ENCODE measurements at regions not wholly inside any gene's neighbourhood (a gene's known extent, or its start where the extent isn't known, plus 50 kb on each side); places are given as distances from the start of the nearest gene placed in this dataset.
"Not testable (repeated sequence)": the region's sequence is repeated elsewhere in the genome, so short reads cannot be mapped to it uniquely, and the experiment has no call there.

GRCh38 chr5:114858665-114859437 lies 310.9 kb downstream of the TRIM36 start:
- Mint-ChIP-seq H3K27me3 (ENCODE audit: low read depth) (no peaks in the 10 kb centered on the region), H3K27ac (no peak overlapping the region), H3K9me3 (peaks cover 4% of the 10 kb centered on the region), H3K4me1 (ENCODE audit: low read depth) (no peaks in the 10 kb centered on the region), H3K4me3 (no peak overlapping the region), H3K36me3 (ENCODE audit: low read depth) (no peaks in the 10 kb centered on the region)
- intact Hi-C loops (cut with micrococcal nuclease): no loop called here
- no peak for DNase-seq
- CTCF ChIA-PET: no interaction called here

GRCh38 chr5:114857941-114858551 lies 311.7 kb downstream of the TRIM36 start:
- CTCF ChIA-PET: no interaction called here
- no peaks in the 10 kb centered on the region for H3K36me3 Mint-ChIP-seq (ENCODE audit: low read depth)
- H3K9me3 Mint-ChIP-seq: peaks cover 5% of the 10 kb centered on the region
- intact Hi-C loops (cut with micrococcal nuclease): no loop called here
- no peak overlapping the region for H3K27ac Mint-ChIP-seq
- H3K4me3 Mint-ChIP-seq: no peak overlapping the region
- no peaks in the 10 kb centered on the region for H3K27me3 Mint-ChIP-seq (ENCODE audit: low read depth)
- DNase-seq: no peak
- H3K4me1 Mint-ChIP-seq (ENCODE audit: low read depth): no peaks in the 10 kb centered on the region

- H3K4me1 Mint-ChIP-seq (ENCODE audit: low read depth); DNase-seq; H3K36me3 Mint-ChIP-seq (ENCODE audit: low read depth); H3K4me3 Mint-ChIP-seq; CTCF ChIA-PET; intact Hi-C loops (cut with micrococcal nuclease); H3K27ac Mint-ChIP-seq; H3K27me3 Mint-ChIP-seq (ENCODE audit: low read depth): not testable (repeated sequence)
- peaks cover 11% of the 10 kb centered on the region for H3K9me3 Mint-ChIP-seq
Measured at GRCh38 chr5:114844711-114845110, 325.0 kb downstream of the TRIM36 start.

- intact Hi-C loops (cut with micrococcal nuclease): no loop called here
- H3K4me1 Mint-ChIP-seq (ENCODE audit: low read depth): no peaks in the 10 kb centered on the region
- CTCF ChIA-PET: no interaction called here
Measured at GRCh38 chr5:114839360-114839759, 330.3 kb downstream of the TRIM36 start.

GRCh38 chr5:114838937-114839336 lies 330.8 kb downstream of the TRIM36 start:
- CTCF ChIA-PET: no interaction called here
- no peak for DNase-seq
- intact Hi-C loops (cut with micrococcal nuclease): no loop called here
- no peak overlapping the region for H3K4me3 Mint-ChIP-seq
- no peaks in the 10 kb centered on the region for H3K4me1 Mint-ChIP-seq (ENCODE audit: low read depth)
- peaks cover 1% of the 10 kb centered on the region for H3K9me3 Mint-ChIP-seq
- H3K27me3 Mint-ChIP-seq (ENCODE audit: low read depth): no peaks in the 10 kb centered on the region
- no peak overlapping the region for H3K27ac Mint-ChIP-seq
- H3K36me3 Mint-ChIP-seq (ENCODE audit: low read depth): no peaks in the 10 kb centered on the region

More at GRCh38 chr5:114839360-114839759, 330.3 kb downstream of the TRIM36 start:
- Mint-ChIP-seq H3K27ac (no peak overlapping the region), H3K9me3 (peaks cover 2% of the 10 kb centered on the region), H3K36me3 (ENCODE audit: low read depth) (no peaks in the 10 kb centered on the region), H3K27me3 (ENCODE audit: low read depth) (no peaks in the 10 kb centered on the region), H3K4me3 (no peak overlapping the region)
- no peak for DNase-seq

- Mint-ChIP-seq H3K27ac (no peak overlapping the region), H3K36me3 (ENCODE audit: low read depth) (no peaks in the 10 kb centered on the region), H3K4me3 (no peak overlapping the region), H3K4me1 (ENCODE audit: low read depth) (no peaks in the 10 kb centered on the region), H3K9me3 (peaks cover 6% of the 10 kb centered on the region), H3K27me3 (ENCODE audit: low read depth) (peaks cover 3% of the 10 kb centered on the region)
- intact Hi-C loops (cut with micrococcal nuclease): no loop called here
- CTCF ChIA-PET: no interaction called here
- DNase-seq: no peak
Measured at GRCh38 chr5:114830114-114830513, 339.6 kb downstream of the TRIM36 start.

- CTCF ChIA-PET: no interaction called here
- Mint-ChIP-seq H3K27ac (no peak overlapping the region), H3K36me3 (ENCODE audit: low read depth) (no peaks in the 10 kb centered on the region), H3K9me3 (peaks cover 6% of the 10 kb centered on the region), H3K4me3 (no peak overlapping the region), H3K27me3 (ENCODE audit: low read depth) (peaks cover 4% of the 10 kb centered on the region), H3K4me1 (ENCODE audit: low read depth) (no peaks in the 10 kb centered on the region)
- no peak for DNase-seq
- intact Hi-C loops (cut with micrococcal nuclease): no loop called here
Measured at GRCh38 chr5:114822863-114823262, 346.8 kb downstream of the TRIM36 start.

GRCh38 chr5:114822436-114822835 lies 347.3 kb downstream of the TRIM36 start:
- DNase-seq: no peak
- intact Hi-C loops (cut with micrococcal nuclease): no loop called here
- H3K4me1 Mint-ChIP-seq (ENCODE audit: low read depth): no peaks in the 10 kb centered on the region
- H3K36me3 Mint-ChIP-seq (ENCODE audit: low read depth): no peaks in the 10 kb centered on the region
- CTCF ChIA-PET: interaction anchor here (0.7 kb wide), 1 partner anchor 64 kb away, joined by 3 read pairs; no protein-coding TSS in a partner anchor
- H3K27ac Mint-ChIP-seq: no peak overlapping the region
- H3K4me3 Mint-ChIP-seq: no peak overlapping the region
- H3K9me3 Mint-ChIP-seq: peaks cover 10% of the 10 kb centered on the region
- peaks cover 5% of the 10 kb centered on the region for H3K27me3 Mint-ChIP-seq (ENCODE audit: low read depth)

GRCh38 chr5:114790403-114790792 lies 379.3 kb downstream of the TRIM36 start:
- H3K4me1 Mint-ChIP-seq (ENCODE audit: low read depth): no peaks in the 10 kb centered on the region
- intact Hi-C loops (cut with micrococcal nuclease): no loop called here
- no peak overlapping the region for H3K4me3 Mint-ChIP-seq
- no peaks in the 10 kb centered on the region for H3K36me3 Mint-ChIP-seq (ENCODE audit: low read depth)
- no peak overlapping the region for H3K27ac Mint-ChIP-seq
- H3K9me3 Mint-ChIP-seq: no peaks in the 10 kb centered on the region
- CTCF ChIA-PET: interaction anchor here (0.7 kb wide), 1 partner anchor 488 kb away, joined by 3 read pairs; no protein-coding TSS in a partner anchor
- H3K27me3 Mint-ChIP-seq (ENCODE audit: low read depth): no peaks in the 10 kb centered on the region
- DNase-seq: no peak

GRCh38 chr5:114789773-114790402 lies 379.8 kb downstream of the TRIM36 start:
- intact Hi-C loops (cut with micrococcal nuclease): loop anchor here (1.0 to 2.0 kb wide), 2 partner anchors 1111 to 1178 kb away; no protein-coding TSS in a partner anchor
- H3K9me3 Mint-ChIP-seq: no peaks in the 10 kb centered on the region
- H3K27ac Mint-ChIP-seq: no peak overlapping the region
- H3K27me3 Mint-ChIP-seq (ENCODE audit: low read depth): no peaks in the 10 kb centered on the region
- H3K4me3 Mint-ChIP-seq: no peak overlapping the region
- CTCF ChIA-PET: no interaction called here
- H3K36me3 Mint-ChIP-seq (ENCODE audit: low read depth): no peaks in the 10 kb centered on the region
- DNase-seq: no peak
- no peaks in the 10 kb centered on the region for H3K4me1 Mint-ChIP-seq (ENCODE audit: low read depth)

- H3K36me3 Mint-ChIP-seq (ENCODE audit: low read depth): no peaks in the 10 kb centered on the region
- intact Hi-C loops (cut with micrococcal nuclease): no loop called here
- CTCF ChIA-PET: no interaction called here
- no peak for DNase-seq
- no peak overlapping the region for H3K4me3 Mint-ChIP-seq
- no peaks in the 10 kb centered on the region for H3K27me3 Mint-ChIP-seq (ENCODE audit: low read depth)
- H3K9me3 Mint-ChIP-seq: no peaks in the 10 kb centered on the region
- H3K4me1 Mint-ChIP-seq (ENCODE audit: low read depth): no peaks in the 10 kb centered on the region
- no peak overlapping the region for H3K27ac Mint-ChIP-seq
Measured at GRCh38 chr5:114782869-114783268, 386.8 kb downstream of the TRIM36 start.

GRCh38 chr5:114782177-114782576 lies 387.5 kb downstream of the TRIM36 start:
- Mint-ChIP-seq H3K27me3 (ENCODE audit: low read depth) (no peaks in the 10 kb centered on the region), H3K9me3 (no peaks in the 10 kb centered on the region), H3K4me3 (no peak overlapping the region), H3K4me1 (ENCODE audit: low read depth) (no peaks in the 10 kb centered on the region), H3K27ac (no peak overlapping the region), H3K36me3 (ENCODE audit: low read depth) (no peaks in the 10 kb centered on the region)
- CTCF ChIA-PET: no interaction called here
- intact Hi-C loops (cut with micrococcal nuclease): no loop called here
- DNase-seq: no peak

- CTCF ChIA-PET: no interaction called here
- Mint-ChIP-seq H3K36me3 (ENCODE audit: low read depth) (no peaks in the 10 kb centered on the region), H3K4me1 (ENCODE audit: low read depth) (no peaks in the 10 kb centered on the region), H3K27me3 (ENCODE audit: low read depth) (no peaks in the 10 kb centered on the region), H3K9me3 (no peaks in the 10 kb centered on the region), H3K27ac (no peak overlapping the region), H3K4me3 (no peak overlapping the region)
- intact Hi-C loops (cut with micrococcal nuclease): no loop called here
- DNase-seq: no peak
Measured at GRCh38 chr5:114780290-114780689, 389.4 kb downstream of the TRIM36 start.

Measured in activated naive CD4-positive, alpha-beta T cell treated with anti-CD3 and anti-CD28 coated beads for 36 hours (primary cell).